NB4 (cell line): ENCODE measurements at regions not wholly inside any gene's neighbourhood (a gene's known extent, or its start where the extent isn't known, plus 50 kb on each side); places are given as distances from the start of the nearest gene placed in this dataset.

Experiments
- POLR2A ChIP-seq: IDR thresholded peaks from 2 replicates; pipeline ENCODE4 v1.6.1; 2011; ENCODE audit warnings: mild to moderate bottlenecking; ENCODE audit not compliant: insufficient read length; ENCODE audit errors: extremely low read depth
- TF ChIP-seq, protein P1 (sequence below): IDR thresholded peaks from one replicate; pipeline ENCODE4 v1.5.1; 2012; ENCODE audit warnings: low read depth, low read length
- TF ChIP-seq, protein P2 (sequence below): IDR thresholded peaks from 2 replicates; pipeline ENCODE4 v1.6.1; 2011; ENCODE audit warnings: low read depth, low read length

DNA sequence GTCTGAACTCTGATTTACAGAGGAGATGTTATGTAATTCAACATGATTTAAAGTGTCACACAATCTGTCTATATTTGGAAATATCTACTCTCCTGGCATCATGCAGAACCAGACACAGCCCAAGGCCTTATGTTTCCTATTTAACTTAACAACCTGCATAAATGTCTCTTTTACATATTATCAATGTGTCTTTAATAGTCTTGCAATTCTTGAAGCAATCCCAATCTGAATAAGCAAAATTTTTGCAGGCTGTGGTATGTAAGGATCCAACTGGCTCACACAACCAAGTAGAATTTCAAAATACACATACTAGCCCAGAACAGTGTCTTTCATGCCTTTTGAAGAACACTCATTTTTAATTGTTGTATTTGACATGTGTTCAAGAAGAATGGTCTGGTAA lies 443.2 kb downstream of the MAFB start:
- TF ChIP-seq, protein P1, sequence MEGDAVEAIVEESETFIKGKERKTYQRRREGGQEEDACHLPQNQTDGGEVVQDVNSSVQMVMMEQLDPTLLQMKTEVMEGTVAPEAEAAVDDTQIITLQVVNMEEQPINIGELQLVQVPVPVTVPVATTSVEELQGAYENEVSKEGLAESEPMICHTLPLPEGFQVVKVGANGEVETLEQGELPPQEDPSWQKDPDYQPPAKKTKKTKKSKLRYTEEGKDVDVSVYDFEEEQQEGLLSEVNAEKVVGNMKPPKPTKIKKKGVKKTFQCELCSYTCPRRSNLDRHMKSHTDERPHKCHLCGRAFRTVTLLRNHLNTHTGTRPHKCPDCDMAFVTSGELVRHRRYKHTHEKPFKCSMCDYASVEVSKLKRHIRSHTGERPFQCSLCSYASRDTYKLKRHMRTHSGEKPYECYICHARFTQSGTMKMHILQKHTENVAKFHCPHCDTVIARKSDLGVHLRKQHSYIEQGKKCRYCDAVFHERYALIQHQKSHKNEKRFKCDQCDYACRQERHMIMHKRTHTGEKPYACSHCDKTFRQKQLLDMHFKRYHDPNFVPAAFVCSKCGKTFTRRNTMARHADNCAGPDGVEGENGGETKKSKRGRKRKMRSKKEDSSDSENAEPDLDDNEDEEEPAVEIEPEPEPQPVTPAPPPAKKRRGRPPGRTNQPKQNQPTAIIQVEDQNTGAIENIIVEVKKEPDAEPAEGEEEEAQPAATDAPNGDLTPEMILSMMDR, result no peak
- TF ChIP-seq POLR2A, result no peak
- TF ChIP-seq, protein P2, sequence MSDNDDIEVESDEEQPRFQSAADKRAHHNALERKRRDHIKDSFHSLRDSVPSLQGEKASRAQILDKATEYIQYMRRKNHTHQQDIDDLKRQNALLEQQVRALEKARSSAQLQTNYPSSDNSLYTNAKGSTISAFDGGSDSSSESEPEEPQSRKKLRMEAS, result no peak
